ENCODE measurements at regions not wholly inside any gene's neighbourhood (a gene's known extent, or its start where the extent isn't known, plus 50 kb on each side); places are given as distances from the start of the nearest gene placed in this dataset.

DNA sequence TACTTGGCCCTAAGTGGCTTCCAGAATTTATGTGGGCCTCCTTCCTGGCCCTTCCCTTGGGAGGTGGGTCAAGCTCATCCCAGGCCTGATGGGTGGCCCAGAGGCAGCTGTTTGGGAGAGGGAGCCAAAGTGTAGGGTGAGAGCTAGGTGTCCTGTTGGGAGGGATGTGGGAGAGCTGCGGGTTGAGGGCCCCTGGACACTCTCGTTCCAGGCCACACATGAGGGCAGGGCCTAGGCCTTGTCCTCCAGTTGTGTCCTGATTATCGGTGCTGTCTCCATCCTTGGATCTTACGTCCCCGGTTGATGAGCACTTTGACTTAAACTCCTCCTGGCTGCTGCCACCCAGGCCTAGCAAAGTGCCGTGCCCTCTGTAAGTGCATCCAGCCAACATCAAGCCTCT, 177.5 kb upstream of the VASH1 start:
- TF ChIP-seq GLIS1 (tag by site-specific recombination; IDR thresholded peaks at IDR 0.05) (no peak), ZNF311 (tag by site-specific recombination; IDR thresholded peaks at IDR 0.05; ENCODE audit: borderline replicate concordance) (no peak), YY1 (tag by site-specific recombination; IDR thresholded peaks at IDR 0.05) (no peak), ZNF514 (tag by site-specific recombination; IDR thresholded peaks at IDR 0.05) (no peak)
- TF ChIP-seq, protein P1, sequence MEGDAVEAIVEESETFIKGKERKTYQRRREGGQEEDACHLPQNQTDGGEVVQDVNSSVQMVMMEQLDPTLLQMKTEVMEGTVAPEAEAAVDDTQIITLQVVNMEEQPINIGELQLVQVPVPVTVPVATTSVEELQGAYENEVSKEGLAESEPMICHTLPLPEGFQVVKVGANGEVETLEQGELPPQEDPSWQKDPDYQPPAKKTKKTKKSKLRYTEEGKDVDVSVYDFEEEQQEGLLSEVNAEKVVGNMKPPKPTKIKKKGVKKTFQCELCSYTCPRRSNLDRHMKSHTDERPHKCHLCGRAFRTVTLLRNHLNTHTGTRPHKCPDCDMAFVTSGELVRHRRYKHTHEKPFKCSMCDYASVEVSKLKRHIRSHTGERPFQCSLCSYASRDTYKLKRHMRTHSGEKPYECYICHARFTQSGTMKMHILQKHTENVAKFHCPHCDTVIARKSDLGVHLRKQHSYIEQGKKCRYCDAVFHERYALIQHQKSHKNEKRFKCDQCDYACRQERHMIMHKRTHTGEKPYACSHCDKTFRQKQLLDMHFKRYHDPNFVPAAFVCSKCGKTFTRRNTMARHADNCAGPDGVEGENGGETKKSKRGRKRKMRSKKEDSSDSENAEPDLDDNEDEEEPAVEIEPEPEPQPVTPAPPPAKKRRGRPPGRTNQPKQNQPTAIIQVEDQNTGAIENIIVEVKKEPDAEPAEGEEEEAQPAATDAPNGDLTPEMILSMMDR (tag by site-specific recombination; IDR thresholded peaks at IDR 0.05), result no peak
